ENCODE measurements at regions not wholly inside any gene's neighbourhood (a gene's known extent, or its start where the extent isn't known, plus 50 kb on each side); places are given as distances from the start of the nearest gene placed in this dataset.

- Histone ChIP-seq H3K27me3 (ENCODE audit: insufficient read depth) (no peaks in the 10 kb centered on the region), H3K4me3 (no peak overlapping the region), H3K4me2 (no peak overlapping the region), H4K20me1 (replicated peaks; ENCODE audit: insufficient read depth) (no peaks in the 10 kb centered on the region), H2AFZ (no peak overlapping the region), H3K9me2 (ENCODE audit: insufficient read depth) (no peaks in the 10 kb centered on the region), H3K79me2 (replicated peaks; ENCODE audit: insufficient read depth) (no peaks in the 10 kb centered on the region), H3K4me1 (ENCODE audit: insufficient read depth) (no peaks in the 10 kb centered on the region), H3K27ac (ENCODE audit: low read depth) (no peak overlapping the region), H3K36me3 (ENCODE audit: insufficient read depth) (no peaks in the 10 kb centered on the region), H3F3A (replicated peaks; ENCODE audit: low read depth) (no peaks in the 10 kb centered on the region)
- H3K4me1 Mint-ChIP-seq, result no peaks in the 10 kb centered on the region; the same call in 2 of the 3 replicates
- DNase-seq (ENCODE audit: low spot score) (no peak), ATAC-seq (no peak)
- H3K9me3 Mint-ChIP-seq, result no peaks in the 10 kb centered on the region
- no peak overlapping the region for H3K27ac Mint-ChIP-seq
- peaks cover 5% of the 10 kb centered on the region for H3K27me3 Mint-ChIP-seq (ENCODE audit: insufficient read depth, low read depth, poor library complexity)
- TF ChIP-seq EZH2phosphoT487 (IDR thresholded peaks at IDR 0.05; ENCODE audit: unreplicated experiment) (no peak), ZNF462 (CRISPR knock-in tag; IDR thresholded peaks at IDR 0.05) (no peak), JUNB (IDR thresholded peaks at IDR 0.05; ENCODE audit: unreplicated experiment) (no peak), POLR2AphosphoS5 (IDR thresholded peaks at IDR 0.05; ENCODE audit: low read depth) (no peak), NANOG (IDR thresholded peaks at IDR 0.05; ENCODE audit: borderline replicate concordance) (no peak), ZNF114 (CRISPR knock-in tag; IDR thresholded peaks at IDR 0.05) (no peak), CREB1 (CRISPR knock-in tag; IDR thresholded peaks at IDR 0.05; ENCODE audit: low read depth) (no peak), EZH2 (IDR thresholded peaks at IDR 0.05; ENCODE audit: low read depth, unreplicated experiment) (no peak)
- TF ChIP-seq, protein P1, sequence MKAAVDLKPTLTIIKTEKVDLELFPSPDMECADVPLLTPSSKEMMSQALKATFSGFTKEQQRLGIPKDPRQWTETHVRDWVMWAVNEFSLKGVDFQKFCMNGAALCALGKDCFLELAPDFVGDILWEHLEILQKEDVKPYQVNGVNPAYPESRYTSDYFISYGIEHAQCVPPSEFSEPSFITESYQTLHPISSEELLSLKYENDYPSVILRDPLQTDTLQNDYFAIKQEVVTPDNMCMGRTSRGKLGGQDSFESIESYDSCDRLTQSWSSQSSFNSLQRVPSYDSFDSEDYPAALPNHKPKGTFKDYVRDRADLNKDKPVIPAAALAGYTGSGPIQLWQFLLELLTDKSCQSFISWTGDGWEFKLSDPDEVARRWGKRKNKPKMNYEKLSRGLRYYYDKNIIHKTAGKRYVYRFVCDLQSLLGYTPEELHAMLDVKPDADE (IDR thresholded peaks at IDR 0.05), result no peak
- no peak overlapping the region for H3K4me3 Mint-ChIP-seq
- H3K36me3 Mint-ChIP-seq (ENCODE audit: low read depth), result no peaks in the 10 kb centered on the region
These were observed 170.5 kb upstream of the UBE3A start for GRCh38 chr15:25609371-25609770.

Data from GM23338 (cell line).